ENCODE measurements at regions not wholly inside any gene's neighbourhood (a gene's known extent, or its start where the extent isn't known, plus 50 kb on each side); places are given as distances from the start of the nearest gene placed in this dataset.

DNA sequence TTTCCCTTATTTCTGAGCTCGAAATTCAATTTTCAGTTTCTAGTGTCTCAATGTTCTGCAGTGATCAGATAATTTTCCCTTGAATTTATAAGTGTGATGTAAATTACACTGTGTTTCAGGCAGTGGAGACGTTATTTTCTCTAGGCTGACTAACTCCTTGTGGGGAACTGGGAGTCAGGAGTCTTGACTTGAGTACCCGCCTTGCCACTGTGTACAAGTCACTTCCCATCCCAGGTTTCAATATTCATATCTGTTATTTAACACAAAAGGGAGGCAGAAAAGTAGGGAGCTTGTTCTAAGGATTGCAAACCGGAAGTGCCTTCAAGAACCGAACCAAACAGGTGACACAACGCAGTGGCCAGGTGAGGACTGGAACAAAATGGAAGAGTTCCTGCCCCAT, 196.5 kb downstream of the MEX3B start:
- TF ChIP-seq, protein P1, sequence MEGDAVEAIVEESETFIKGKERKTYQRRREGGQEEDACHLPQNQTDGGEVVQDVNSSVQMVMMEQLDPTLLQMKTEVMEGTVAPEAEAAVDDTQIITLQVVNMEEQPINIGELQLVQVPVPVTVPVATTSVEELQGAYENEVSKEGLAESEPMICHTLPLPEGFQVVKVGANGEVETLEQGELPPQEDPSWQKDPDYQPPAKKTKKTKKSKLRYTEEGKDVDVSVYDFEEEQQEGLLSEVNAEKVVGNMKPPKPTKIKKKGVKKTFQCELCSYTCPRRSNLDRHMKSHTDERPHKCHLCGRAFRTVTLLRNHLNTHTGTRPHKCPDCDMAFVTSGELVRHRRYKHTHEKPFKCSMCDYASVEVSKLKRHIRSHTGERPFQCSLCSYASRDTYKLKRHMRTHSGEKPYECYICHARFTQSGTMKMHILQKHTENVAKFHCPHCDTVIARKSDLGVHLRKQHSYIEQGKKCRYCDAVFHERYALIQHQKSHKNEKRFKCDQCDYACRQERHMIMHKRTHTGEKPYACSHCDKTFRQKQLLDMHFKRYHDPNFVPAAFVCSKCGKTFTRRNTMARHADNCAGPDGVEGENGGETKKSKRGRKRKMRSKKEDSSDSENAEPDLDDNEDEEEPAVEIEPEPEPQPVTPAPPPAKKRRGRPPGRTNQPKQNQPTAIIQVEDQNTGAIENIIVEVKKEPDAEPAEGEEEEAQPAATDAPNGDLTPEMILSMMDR (IDR thresholded peaks at IDR 0.05) = no peak
- TF ChIP-seq, protein P2, sequence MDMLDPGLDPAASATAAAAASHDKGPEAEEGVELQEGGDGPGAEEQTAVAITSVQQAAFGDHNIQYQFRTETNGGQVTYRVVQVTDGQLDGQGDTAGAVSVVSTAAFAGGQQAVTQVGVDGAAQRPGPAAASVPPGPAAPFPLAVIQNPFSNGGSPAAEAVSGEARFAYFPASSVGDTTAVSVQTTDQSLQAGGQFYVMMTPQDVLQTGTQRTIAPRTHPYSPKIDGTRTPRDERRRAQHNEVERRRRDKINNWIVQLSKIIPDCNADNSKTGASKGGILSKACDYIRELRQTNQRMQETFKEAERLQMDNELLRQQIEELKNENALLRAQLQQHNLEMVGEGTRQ (CRISPR knock-in tag; IDR thresholded peaks at IDR 0.05) = no peak
- TF ChIP-seq TEAD4 (CRISPR knock-in tag; IDR thresholded peaks at IDR 0.05) (no peak), JUN (CRISPR knock-in tag; IDR thresholded peaks at IDR 0.05) (no peak), SMAD4 (CRISPR knock-in tag; IDR thresholded peaks at IDR 0.05) (no peak)
- TF ChIP-seq, protein P3, sequence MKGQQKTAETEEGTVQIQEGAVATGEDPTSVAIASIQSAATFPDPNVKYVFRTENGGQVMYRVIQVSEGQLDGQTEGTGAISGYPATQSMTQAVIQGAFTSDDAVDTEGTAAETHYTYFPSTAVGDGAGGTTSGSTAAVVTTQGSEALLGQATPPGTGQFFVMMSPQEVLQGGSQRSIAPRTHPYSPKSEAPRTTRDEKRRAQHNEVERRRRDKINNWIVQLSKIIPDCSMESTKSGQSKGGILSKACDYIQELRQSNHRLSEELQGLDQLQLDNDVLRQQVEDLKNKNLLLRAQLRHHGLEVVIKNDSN (CRISPR knock-in tag; IDR thresholded peaks at IDR 0.05) = no peak
- TF ChIP-seq, protein P4, sequence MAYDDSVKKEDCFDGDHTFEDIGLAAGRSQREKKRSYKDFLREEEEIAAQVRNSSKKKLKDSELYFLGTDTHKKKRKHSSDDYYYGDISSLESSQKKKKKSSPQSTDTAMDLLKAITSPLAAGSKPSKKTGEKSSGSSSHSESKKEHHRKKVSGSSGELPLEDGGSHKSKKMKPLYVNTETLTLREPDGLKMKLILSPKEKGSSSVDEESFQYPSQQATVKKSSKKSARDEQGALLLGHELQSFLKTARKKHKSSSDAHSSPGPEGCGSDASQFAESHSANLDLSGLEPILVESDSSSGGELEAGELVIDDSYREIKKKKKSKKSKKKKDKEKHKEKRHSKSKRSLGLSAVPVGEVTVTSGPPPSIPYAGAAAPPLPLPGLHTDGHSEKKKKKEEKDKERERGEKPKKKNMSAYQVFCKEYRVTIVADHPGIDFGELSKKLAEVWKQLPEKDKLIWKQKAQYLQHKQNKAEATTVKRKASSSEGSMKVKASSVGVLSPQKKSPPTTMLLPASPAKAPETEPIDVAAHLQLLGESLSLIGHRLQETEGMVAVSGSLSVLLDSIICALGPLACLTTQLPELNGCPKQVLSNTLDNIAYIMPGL (CRISPR knock-in tag; IDR thresholded peaks at IDR 0.05) = no peak
- TF ChIP-seq, protein P5, sequence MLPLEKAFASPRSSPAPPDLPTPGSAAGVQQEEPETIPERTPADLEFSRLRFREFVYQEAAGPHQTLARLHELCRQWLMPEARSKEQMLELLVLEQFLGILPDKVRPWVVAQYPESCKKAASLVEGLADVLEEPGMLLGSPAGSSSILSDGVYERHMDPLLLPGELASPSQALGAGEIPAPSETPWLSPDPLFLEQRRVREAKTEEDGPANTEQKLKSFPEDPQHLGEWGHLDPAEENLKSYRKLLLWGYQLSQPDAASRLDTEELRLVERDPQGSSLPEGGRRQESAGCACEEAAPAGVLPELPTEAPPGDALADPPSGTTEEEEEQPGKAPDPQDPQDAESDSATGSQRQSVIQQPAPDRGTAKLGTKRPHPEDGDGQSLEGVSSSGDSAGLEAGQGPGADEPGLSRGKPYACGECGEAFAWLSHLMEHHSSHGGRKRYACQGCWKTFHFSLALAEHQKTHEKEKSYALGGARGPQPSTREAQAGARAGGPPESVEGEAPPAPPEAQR (CRISPR knock-in tag; IDR thresholded peaks at IDR 0.05) = no peak
- TF ChIP-seq, protein P6, sequence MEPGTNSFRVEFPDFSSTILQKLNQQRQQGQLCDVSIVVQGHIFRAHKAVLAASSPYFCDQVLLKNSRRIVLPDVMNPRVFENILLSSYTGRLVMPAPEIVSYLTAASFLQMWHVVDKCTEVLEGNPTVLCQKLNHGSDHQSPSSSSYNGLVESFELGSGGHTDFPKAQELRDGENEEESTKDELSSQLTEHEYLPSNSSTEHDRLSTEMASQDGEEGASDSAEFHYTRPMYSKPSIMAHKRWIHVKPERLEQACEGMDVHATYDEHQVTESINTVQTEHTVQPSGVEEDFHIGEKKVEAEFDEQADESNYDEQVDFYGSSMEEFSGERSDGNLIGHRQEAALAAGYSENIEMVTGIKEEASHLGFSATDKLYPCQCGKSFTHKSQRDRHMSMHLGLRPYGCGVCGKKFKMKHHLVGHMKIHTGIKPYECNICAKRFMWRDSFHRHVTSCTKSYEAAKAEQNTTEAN (CRISPR knock-in tag; IDR thresholded peaks at IDR 0.05) = no peak
